PFSK-1 (cell line): ENCODE measurements at regions not wholly inside any gene's neighbourhood (a gene's known extent, or its start where the extent isn't known, plus 50 kb on each side); places are given as distances from the start of the nearest gene placed in this dataset.

ENCODE experiments used
- POLR2AphosphoS5 ChIP-seq: IDR thresholded peaks from 2 replicates; pipeline ENCODE4 v1.6.1; 2012; ENCODE audit warnings: low read depth, mild to moderate bottlenecking, control low read depth, low read length, moderate library complexity
- REST ChIP-seq, 2 experiments: IDR thresholded peaks; 2 replicates each; pipeline versions ENCODE4 v1.6.1 to v1.8.0; 2011 to 2012; ENCODE audit warnings: low read depth in 2 of 2, low read length in 2 of 2, control low read depth in 1 of 2, inconsistent platforms in 1 of 2, mild to moderate bottlenecking in 1 of 2, moderate library complexity in 1 of 2; ENCODE audit not compliant: insufficient read depth in 1 of 2
- SIN3A ChIP-seq: IDR thresholded peaks from 2 replicates; pipeline ENCODE4 v1.6.1; 2012; ENCODE audit warnings: mild to moderate bottlenecking, low read length, moderate library complexity, borderline replicate concordance; ENCODE audit not compliant: insufficient read depth
- TAF1 ChIP-seq: IDR thresholded peaks from 2 replicates; pipeline ENCODE4 v1.6.1; 2012; ENCODE audit warnings: low read length, control low read depth, borderline replicate concordance; ENCODE audit not compliant: insufficient read depth

GRCh38 chr5:40354171-40354570 lies 325.5 kb upstream of the PTGER4 start:
- TF ChIP-seq TAF1 (no peak), POLR2AphosphoS5 (no peak), REST (IDR thresholded peaks at IDR 0.05; ENCODE audit: insufficient read depth in 1 of 2, low read depth in 2 of 2, low read length in 2 of 2) (no peak), SIN3A (no peak)
